DMS114 treated with DMSO at 0.1 percent for 48 hours (cell line): ENCODE measurements at regions not wholly inside any gene's neighbourhood (a gene's known extent, or its start where the extent isn't known, plus 50 kb on each side); places are given as distances from the start of the nearest gene placed in this dataset.

Experiments
- DNase-seq: peaks from one replicate; lab custom pipeline; 2025; ENCODE audit not compliant: unreplicated experiment; lab: John Stamatoyannopoulos, UW

- no peak for DNase-seq
Measured at GRCh38 chr15:36491912-36492311, 87.5 kb upstream of the CDIN1 start.

- DNase-seq: peak; percentile 87
Measured at GRCh38 chr15:36495456-36495991, 83.9 kb upstream of the CDIN1 start.

GRCh38 chr15:36497901-36498300, 81.5 kb upstream of the CDIN1 start:
- no peak for DNase-seq

- DNase-seq: no peak
Measured at GRCh38 chr15:36498401-36498800, 81.0 kb upstream of the CDIN1 start.

GRCh38 chr15:36498916-36499315, 80.5 kb upstream of the CDIN1 start:
- DNase-seq: no peak

- peak; percentile 74 for DNase-seq
Measured at GRCh38 chr15:36499412-36500389, 79.7 kb upstream of the CDIN1 start.

GRCh38 chr15:36501063-36501678, 78.3 kb upstream of the CDIN1 start:
- DNase-seq: peak; percentile 95

- no peak for DNase-seq
Measured at GRCh38 chr15:36502509-36502908, 76.9 kb upstream of the CDIN1 start.

- no peak for DNase-seq
Measured at GRCh38 chr15:36506733-36507356, 72.6 kb upstream of the CDIN1 start.

GRCh38 chr15:36507458-36507857, 72.0 kb upstream of the CDIN1 start:
- no peak for DNase-seq

- no peak for DNase-seq
Measured at GRCh38 chr15:36511594-36511993, 67.8 kb upstream of the CDIN1 start.

- no peak for DNase-seq
Measured at GRCh38 chr15:36517758-36518157, 61.7 kb upstream of the CDIN1 start.

- no peak for DNase-seq
Measured at GRCh38 chr15:36519067-36519466, 60.4 kb upstream of the CDIN1 start.

GRCh38 chr15:36525430-36525829, 54.0 kb upstream of the CDIN1 start:
- DNase-seq: no peak

- no peak for DNase-seq
Measured at GRCh38 chr15:36527235-36528162, 51.9 kb upstream of the CDIN1 start.

- DNase-seq: peak; percentile 20
Measured at GRCh38 chr15:36529296-36530011, 50.0 kb upstream of the CDIN1 start.
